Endothelial cell of umbilical vein (primary cell): ENCODE measurements at regions not wholly inside any gene's neighbourhood (a gene's known extent, or its start where the extent isn't known, plus 50 kb on each side); places are given as distances from the start of the nearest gene placed in this dataset.

Experiments
- EZH2 ChIP-seq: IDR thresholded peaks from 2 replicates; pipeline ENCODE4 v1.6.1; 2012; ENCODE audit warnings: borderline replicate concordance, low read depth, mild to moderate bottlenecking, moderate library complexity, low read length, inconsistent platforms; ENCODE audit not compliant: severe bottlenecking
- GATA2 ChIP-seq: IDR thresholded peaks from 2 replicates; pipeline ENCODE4 v1.7.0; 2011; ENCODE audit warnings: low read depth, mild to moderate bottlenecking, moderate library complexity, mixed read lengths, low read length; ENCODE audit not compliant: insufficient read length, insufficient read depth
- JUN ChIP-seq: IDR thresholded peaks from 2 replicates; pipeline ENCODE4 v1.6.1; 2011; ENCODE audit warnings: borderline replicate concordance, low read depth; ENCODE audit not compliant: insufficient read length, insufficient read depth
- MAX ChIP-seq: IDR thresholded peaks from 2 replicates; pipeline ENCODE4 v1.6.1; 2011; ENCODE audit not compliant: insufficient read depth, insufficient read length
- MYC ChIP-seq: IDR thresholded peaks from one replicate; pipeline ENCODE4 v1.6.1; 2011; ENCODE audit warnings: mild to moderate bottlenecking, low read depth, low read length
- POLR2A ChIP-seq: IDR thresholded peaks from 2 replicates; pipeline ENCODE4 v1.6.1; 2012; ENCODE audit warnings: low read depth, mild to moderate bottlenecking, control low read depth, low read length
- POLR2AphosphoS5 ChIP-seq: IDR thresholded peaks from 2 replicates; pipeline ENCODE4 v1.6.1; 2012; ENCODE audit warnings: low read depth, mild to moderate bottlenecking, control low read depth, low read length, moderate library complexity; ENCODE audit not compliant: insufficient read depth
- TF ChIP-seq, protein P1 (sequence below), 2 donors: IDR thresholded peaks; 1 replicate in 1 of 2; 2 replicates in 1 of 2; pipeline ENCODE4 v1.5.1; 2011; ENCODE audit warnings: low read length in 2 of 2, mild to moderate bottlenecking in 2 of 2, moderate library complexity in 2 of 2, control low read depth in 1 of 2, inconsistent platforms in 1 of 2, low read depth in 1 of 2; ENCODE audit not compliant: insufficient read depth in 1 of 2; ENCODE audit errors: extremely low read depth in 1 of 2

GRCh38 chr16:17541324-17541723 lies 70.6 kb upstream of the XYLT1 start:
- TF ChIP-seq, protein P1, sequence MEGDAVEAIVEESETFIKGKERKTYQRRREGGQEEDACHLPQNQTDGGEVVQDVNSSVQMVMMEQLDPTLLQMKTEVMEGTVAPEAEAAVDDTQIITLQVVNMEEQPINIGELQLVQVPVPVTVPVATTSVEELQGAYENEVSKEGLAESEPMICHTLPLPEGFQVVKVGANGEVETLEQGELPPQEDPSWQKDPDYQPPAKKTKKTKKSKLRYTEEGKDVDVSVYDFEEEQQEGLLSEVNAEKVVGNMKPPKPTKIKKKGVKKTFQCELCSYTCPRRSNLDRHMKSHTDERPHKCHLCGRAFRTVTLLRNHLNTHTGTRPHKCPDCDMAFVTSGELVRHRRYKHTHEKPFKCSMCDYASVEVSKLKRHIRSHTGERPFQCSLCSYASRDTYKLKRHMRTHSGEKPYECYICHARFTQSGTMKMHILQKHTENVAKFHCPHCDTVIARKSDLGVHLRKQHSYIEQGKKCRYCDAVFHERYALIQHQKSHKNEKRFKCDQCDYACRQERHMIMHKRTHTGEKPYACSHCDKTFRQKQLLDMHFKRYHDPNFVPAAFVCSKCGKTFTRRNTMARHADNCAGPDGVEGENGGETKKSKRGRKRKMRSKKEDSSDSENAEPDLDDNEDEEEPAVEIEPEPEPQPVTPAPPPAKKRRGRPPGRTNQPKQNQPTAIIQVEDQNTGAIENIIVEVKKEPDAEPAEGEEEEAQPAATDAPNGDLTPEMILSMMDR (IDR thresholded peaks at IDR 0.05; ENCODE audit: extremely low read depth in 1 of 2, insufficient read depth in 1 of 2, low read depth in 1 of 2, low read length in 2 of 2): no peak
- no peak for TF ChIP-seq EZH2
- no peak for TF ChIP-seq POLR2AphosphoS5
- no peak for TF ChIP-seq MAX
- TF ChIP-seq JUN: no peak
- TF ChIP-seq POLR2A: no peak
- TF ChIP-seq GATA2: no peak
- no peak for TF ChIP-seq MYC
